CD4-positive, alpha-beta memory T cell (primary cell): ENCODE measurements at regions not wholly inside any gene's neighbourhood (a gene's known extent, or its start where the extent isn't known, plus 50 kb on each side); places are given as distances from the start of the nearest gene placed in this dataset.
"Not testable (repeated sequence)": the region's sequence is repeated elsewhere in the genome, so short reads cannot be mapped to it uniquely, and the experiment has no call there.

Source experiments
- CTCF ChIA-PET: fragments of 350-600 bp; sonication (Branson Sonifier 250); formaldehyde crosslinking; loops from one replicate; lab custom pipeline; 2021; ENCODE audit warnings: inconsistent platforms; ENCODE audit not compliant: partially characterized antibody; lab: Charles Lee
- POLR2A ChIA-PET: fragments of 350-600 bp; sonication (Branson Sonifier 250); formaldehyde crosslinking; loops from one replicate; lab custom pipeline; 2021; ENCODE audit not compliant: partially characterized antibody; lab: Charles Lee
- DNase-seq, 5 donors: peaks; one replicate each; pipeline versions ENCODE4 v3.0.0 to v3.0.0-alpha.2; 2020 to 2022; ENCODE audit warnings: mixed read lengths in 1 of 5
- H3K27ac ChIP-seq: one replicate; pipeline ENCODE4 v1.7.0; 2013; ENCODE audit warnings: low read depth, low read length
- H3K27me3 ChIP-seq: 2 replicates; pipeline ENCODE4 v1.7.0; 2013; ENCODE audit warnings: mild to moderate bottlenecking, low read length, moderate library complexity; ENCODE audit not compliant: insufficient read depth
- H3K36me3 ChIP-seq: 2 replicates; pipeline ENCODE4 v1.7.0; 2013; ENCODE audit warnings: mild to moderate bottlenecking, low read length, moderate library complexity; ENCODE audit not compliant: insufficient read depth
- H3K4me1 ChIP-seq: 2 replicates; pipeline ENCODE4 v1.7.0; 2013; ENCODE audit warnings: mild to moderate bottlenecking, low read length, moderate library complexity; ENCODE audit not compliant: insufficient read depth
- H3K4me3 ChIP-seq, 2 donors: one replicate each; pipeline ENCODE4 v1.7.0; 2013; ENCODE audit warnings: low read length in 2 of 2, mild to moderate bottlenecking in 1 of 2
- H3K9me3 ChIP-seq, 2 donors: one replicate each; pipeline ENCODE4 v1.7.0; 2013; ENCODE audit warnings: low read length in 2 of 2, control low read depth in 1 of 2; ENCODE audit not compliant: control insufficient read depth in 1 of 2
- H3K27ac Mint-ChIP-seq, 7 donors: one replicate each; pipeline ENCODE4 v1.8.0; 2020 to 2021; ENCODE audit warnings: mixed read lengths in 7 of 7, mild to moderate bottlenecking in 6 of 7, inconsistent platforms in 3 of 7, moderate library complexity in 3 of 7
- H3K27me3 Mint-ChIP-seq, 2 donors: one replicate each; pipeline ENCODE4 v1.8.0; 2020 to 2021; ENCODE audit warnings: mixed read lengths in 2 of 2
- H3K36me3 Mint-ChIP-seq, 2 donors: one replicate each; pipeline ENCODE4 v1.8.0; 2020 to 2021; ENCODE audit warnings: mixed read lengths in 2 of 2, inconsistent platforms in 1 of 2, mild to moderate bottlenecking in 1 of 2
- H3K4me1 Mint-ChIP-seq, 4 donors: one replicate each; pipeline ENCODE4 v1.8.0; 2020 to 2021; ENCODE audit warnings: mixed read lengths in 4 of 4, mild to moderate bottlenecking in 1 of 4
- H3K4me3 Mint-ChIP-seq, 8 donors: one replicate each; pipeline ENCODE4 v1.8.0; 2020 to 2021; ENCODE audit warnings: mixed read lengths in 8 of 8, mild to moderate bottlenecking in 7 of 8, moderate library complexity in 6 of 8, inconsistent platforms in 3 of 8
- H3K9me3 Mint-ChIP-seq, 8 donors: one replicate each; pipeline ENCODE4 v1.8.0; 2020 to 2021; ENCODE audit warnings: mixed read lengths in 8 of 8, mild to moderate bottlenecking in 5 of 8, inconsistent platforms in 3 of 8, moderate library complexity in 1 of 8
- intact Hi-C: fragments of 100-400 bp; cut with micrococcal nuclease; formaldehyde crosslinking; loops from one replicate; pipeline ENCODE4 v1.15.1; 2023

GRCh38 chr5:34556509-34556782, 99.7 kb upstream of the RAI14 start:
- Mint-ChIP-seq H3K4me3 (no peak overlapping the region), H3K27ac (no peak overlapping the region), H3K27me3 (no peaks in the 10 kb centered on the region), H3K4me1 (no peaks in the 10 kb centered on the region), H3K36me3 (no peaks in the 10 kb centered on the region), H3K9me3 (no peaks in the 10 kb centered on the region)
- Histone ChIP-seq H3K36me3 (no peaks in the 10 kb centered on the region), H3K4me3 (no peak overlapping the region), H3K27me3 (no peaks in the 10 kb centered on the region), H3K27ac (no peak overlapping the region), H3K4me1 (no peaks in the 10 kb centered on the region), H3K9me3 (no peaks in the 10 kb centered on the region)
- CTCF ChIA-PET, result no interaction called here
- intact Hi-C loops, result no loop called here
- POLR2A ChIA-PET, result no interaction called here
- no peak for DNase-seq

GRCh38 chr5:34561581-34561980, 94.5 kb upstream of the RAI14 start:
- DNase-seq, H3K4me3 ChIP-seq, H3K9me3 Mint-ChIP-seq, H3K36me3 ChIP-seq, H3K4me1 Mint-ChIP-seq, H3K27me3 Mint-ChIP-seq, H3K36me3 Mint-ChIP-seq, H3K4me1 ChIP-seq, H3K9me3 ChIP-seq, H3K27ac Mint-ChIP-seq, CTCF ChIA-PET, H3K4me3 Mint-ChIP-seq, POLR2A ChIA-PET, H3K27me3 ChIP-seq, intact Hi-C loops, H3K27ac ChIP-seq: not testable (repeated sequence)

GRCh38 chr5:34562791-34563190, 93.3 kb upstream of the RAI14 start:
- intact Hi-C loops, result no loop called here
- Mint-ChIP-seq H3K27ac (no peak overlapping the region), H3K4me1 (no peaks in the 10 kb centered on the region), H3K36me3 (no peaks in the 10 kb centered on the region), H3K4me3 (no peak overlapping the region), H3K9me3 (no peaks in the 10 kb centered on the region), H3K27me3 (no peaks in the 10 kb centered on the region)
- DNase-seq, result no peak
- no peaks in the 10 kb centered on the region for H3K27me3 ChIP-seq
- H3K36me3 ChIP-seq, result no peaks in the 10 kb centered on the region
- CTCF ChIA-PET, result no interaction called here
- POLR2A ChIA-PET, result no interaction called here
- H3K9me3 ChIP-seq, result no peaks in the 10 kb centered on the region
- no peak overlapping the region for H3K27ac ChIP-seq
- no peaks in the 10 kb centered on the region for H3K4me1 ChIP-seq
- no peak overlapping the region for H3K4me3 ChIP-seq

- Mint-ChIP-seq H3K4me3 (no peak overlapping the region), H3K27ac (no peak overlapping the region), H3K4me1 (no peaks in the 10 kb centered on the region), H3K36me3 (no peaks in the 10 kb centered on the region), H3K9me3 (no peaks in the 10 kb centered on the region), H3K27me3 (no peaks in the 10 kb centered on the region)
- H3K4me1 ChIP-seq, result no peaks in the 10 kb centered on the region
- H3K4me3 ChIP-seq, result no peak overlapping the region
- no peak overlapping the region for H3K27ac ChIP-seq
- no peaks in the 10 kb centered on the region for H3K27me3 ChIP-seq
- POLR2A ChIA-PET, result no interaction called here
- no peaks in the 10 kb centered on the region for H3K9me3 ChIP-seq
- intact Hi-C loops, result no loop called here
- CTCF ChIA-PET, result no interaction called here
- no peak for DNase-seq
- H3K36me3 ChIP-seq, result no peaks in the 10 kb centered on the region
Observed at GRCh38 chr5:34563269-34563668, 92.9 kb upstream of the RAI14 start.

- POLR2A ChIA-PET, result no interaction called here
- no peak overlapping the region for H3K27ac ChIP-seq
- no peak overlapping the region for H3K4me3 Mint-ChIP-seq
- no peaks in the 10 kb centered on the region for H3K27me3 Mint-ChIP-seq
- H3K4me3 ChIP-seq, result no peak overlapping the region
- CTCF ChIA-PET, result no interaction called here
- H3K27me3 ChIP-seq, result no peaks in the 10 kb centered on the region
- intact Hi-C loops, result no loop called here
- H3K36me3 Mint-ChIP-seq, result no peaks in the 10 kb centered on the region
- no peak for DNase-seq
- H3K4me1 Mint-ChIP-seq, result no peaks in the 10 kb centered on the region
- no peaks in the 10 kb centered on the region for H3K9me3 ChIP-seq
- H3K36me3 ChIP-seq, result no peaks in the 10 kb centered on the region
- H3K9me3 Mint-ChIP-seq, result no peaks in the 10 kb centered on the region
- H3K27ac Mint-ChIP-seq, result no peak overlapping the region
- H3K4me1 ChIP-seq, result no peaks in the 10 kb centered on the region
Observed at GRCh38 chr5:34563931-34564709, 92.0 kb upstream of the RAI14 start.

- Mint-ChIP-seq H3K4me1 (no peaks in the 10 kb centered on the region), H3K27me3 (no peaks in the 10 kb centered on the region), H3K4me3 (no peak overlapping the region), H3K36me3 (no peaks in the 10 kb centered on the region), H3K9me3 (no peaks in the 10 kb centered on the region), H3K27ac (no peak overlapping the region)
- H3K4me1 ChIP-seq, result no peaks in the 10 kb centered on the region
- no peak overlapping the region for H3K4me3 ChIP-seq
- ChIA-PET POLR2A (no interaction called here), CTCF (no interaction called here)
- H3K27me3 ChIP-seq, result no peaks in the 10 kb centered on the region
- H3K27ac ChIP-seq, result no peak overlapping the region
- H3K36me3 ChIP-seq, result no peaks in the 10 kb centered on the region
- no peak for DNase-seq
- intact Hi-C loops, result no loop called here
- H3K9me3 ChIP-seq, result no peaks in the 10 kb centered on the region
Observed at GRCh38 chr5:34564710-34565235, 91.4 kb upstream of the RAI14 start.

- DNase-seq, result no peak
- no peaks in the 10 kb centered on the region for H3K4me1 Mint-ChIP-seq
- H3K27me3 Mint-ChIP-seq, result peaks cover 0 to 3% of the 10 kb centered on the region in 2 donors
- Histone ChIP-seq H3K27me3 (no peaks in the 10 kb centered on the region), H3K4me1 (no peaks in the 10 kb centered on the region), H3K36me3 (no peaks in the 10 kb centered on the region), H3K27ac (no peak overlapping the region), H3K9me3 (no peaks in the 10 kb centered on the region), H3K4me3 (no peak overlapping the region)
- no peaks in the 10 kb centered on the region for H3K36me3 Mint-ChIP-seq
- no peak overlapping the region for H3K4me3 Mint-ChIP-seq
- intact Hi-C loops, result no loop called here
- H3K27ac Mint-ChIP-seq, result no peak overlapping the region
- POLR2A ChIA-PET, result no interaction called here
- CTCF ChIA-PET, result interaction anchor here (1.1 to 1.5 kb wide), 2 partner anchors 47 to 327 kb away, joined by 3 to 4 read pairs; no protein-coding TSS in a partner anchor
- H3K9me3 Mint-ChIP-seq, result no peaks in the 10 kb centered on the region
Observed at GRCh38 chr5:34570143-34570542, 86.0 kb upstream of the RAI14 start.
